Kidney (tissue), 13 donors: ENCODE measurements at regions not wholly inside any gene's neighbourhood (a gene's known extent, or its start where the extent isn't known, plus 50 kb on each side); places are given as distances from the start of the nearest gene placed in this dataset.
A peak's percentile ranks its signal among the peaks of the same experiment; 100 is the strongest.
"Not testable (repeated sequence)": the region's sequence is repeated elsewhere in the genome, so short reads cannot be mapped to it uniquely, and the experiment has no call there.

Experiments used
- DNase-seq, 5 donors: peaks; one replicate each; pipeline ENCODE4 v3.0.0-alpha.2; 2013 to 2020
- FAIRE-seq: peaks from 2 replicates; lab custom pipeline; 2012; peaks lifted over from hg19 to GRCh38; lab: Jason Lieb, UNC
- H3K27ac ChIP-seq, 2 donors: one replicate each; pipeline ENCODE4 v1.7.0; 2013; ENCODE audit warnings: low read depth in 2 of 2, low read length in 2 of 2, inconsistent platforms in 1 of 2
- H3K27me3 ChIP-seq: one replicate; pipeline ENCODE4 v1.7.1; 2013; ENCODE audit warnings: low read length, inconsistent platforms; ENCODE audit not compliant: control insufficient read depth, insufficient read depth
- H3K36me3 ChIP-seq, 3 donors: one replicate each; pipeline versions ENCODE4 v1.7.0 to v1.7.1; 2013; ENCODE audit warnings: low read length in 3 of 3, control low read depth in 1 of 3, inconsistent platforms in 1 of 3; ENCODE audit not compliant: insufficient read depth in 3 of 3, control insufficient read depth in 2 of 3
- H3K4me1 ChIP-seq, 3 donors: one replicate each; pipeline versions ENCODE4 v1.7.0 to v1.7.1; 2013; ENCODE audit warnings: low read length in 3 of 3, inconsistent platforms in 1 of 3, low read depth in 1 of 3; ENCODE audit not compliant: control insufficient read depth in 2 of 3, insufficient read depth in 2 of 3
- H3K4me3 ChIP-seq, 3 donors: one replicate each; pipeline versions ENCODE4 v1.7.0 to v1.8.1; 2013; ENCODE audit warnings: low read length in 3 of 3, control low read depth in 1 of 3, inconsistent platforms in 1 of 3
- H3K9ac ChIP-seq, 3 donors: one replicate each; pipeline versions ENCODE4 v1.7.0 to v1.7.1; 2013; ENCODE audit warnings: low read length in 3 of 3, control low read depth in 1 of 3, inconsistent platforms in 1 of 3
- H3K9me3 ChIP-seq, 3 donors: one replicate each; pipeline versions ENCODE4 v1.7.0 to v1.7.1; 2013; ENCODE audit warnings: low read length in 3 of 3, control low read depth in 1 of 3, inconsistent platforms in 1 of 3; ENCODE audit not compliant: control insufficient read depth in 2 of 3, insufficient read depth in 1 of 3
- CTCF ChIP-seq: IDR thresholded peaks from 3 replicates; pipeline ENCODE4 v1.5.1; 2012; ENCODE audit warnings: mild to moderate bottlenecking, moderate library complexity, borderline replicate concordance; ENCODE audit not compliant: insufficient read depth; ENCODE audit errors: extremely low read depth
- intact Hi-C: fragments of 100-400 bp; cut with DNase I; formaldehyde crosslinking; loops from one replicate; pipeline ENCODE4 v1.11.1; 2022
- donor health status: control.
- donor health status: control.
- donor health status: control.
- donor health status: control.
- donor health status: control.
- donor health status: DM: yes; HTN: yes; CAD: no.
- donor health status: Normal renal cell carcinoma (clear cell type).

GRCh38 chr21:10270211-10270610, 251.2 kb upstream of the TPTE start:
- DNase-seq, result peak in 2 of 5 donors; percentile 8 to 9
- H3K9ac ChIP-seq, intact Hi-C loops, H3K27me3 ChIP-seq, H3K9me3 ChIP-seq, H3K4me1 ChIP-seq, FAIRE-seq, H3K27ac ChIP-seq, H3K36me3 ChIP-seq, H3K4me3 ChIP-seq: not testable (repeated sequence)

GRCh38 chr21:10271666-10272207, 249.6 kb upstream of the TPTE start:
- H3K4me3 ChIP-seq, DNase-seq, H3K27ac ChIP-seq, intact Hi-C loops, H3K27me3 ChIP-seq, FAIRE-seq, H3K4me1 ChIP-seq, H3K9ac ChIP-seq, H3K9me3 ChIP-seq, H3K36me3 ChIP-seq: not testable (repeated sequence)

GRCh38 chr21:10272216-10272615, 249.2 kb upstream of the TPTE start:
- Histone ChIP-seq H3K4me3 (no peak overlapping the region), H3K36me3 (no peaks in the 10 kb centered on the region), H3K27me3 (no peaks in the 10 kb centered on the region), H3K9ac (no peak overlapping the region), H3K9me3 (peaks cover 0 to 4% (median 0%) of the 10 kb centered on the region in 3 donors), H3K27ac (no peak overlapping the region), H3K4me1 (no peaks in the 10 kb centered on the region)
- DNase-seq, result peak in 3 of 5 donors; percentile 18 to 66 (median 22)
- intact Hi-C loops, result no loop called here
- no peak for FAIRE-seq
- TF ChIP-seq CTCF, result no peak

- no peak for TF ChIP-seq CTCF
- no peaks in the 10 kb centered on the region for H3K36me3 ChIP-seq
- no peaks in the 10 kb centered on the region for H3K4me1 ChIP-seq
- intact Hi-C loops, result no loop called here
- FAIRE-seq, result no peak
- H3K27me3 ChIP-seq, result no peaks in the 10 kb centered on the region
- H3K4me3 ChIP-seq, result no peak overlapping the region
- no peak overlapping the region for H3K9ac ChIP-seq
- no peak for DNase-seq
- no peak overlapping the region for H3K27ac ChIP-seq
- H3K9me3 ChIP-seq, result peaks cover 0 to 4% (median 0%) of the 10 kb centered on the region in 3 donors
Observed at GRCh38 chr21:10273196-10273595, 248.2 kb upstream of the TPTE start.

GRCh38 chr21:10273794-10274338, 247.5 kb upstream of the TPTE start:
- FAIRE-seq, H3K27me3 ChIP-seq, intact Hi-C loops, H3K4me1 ChIP-seq, H3K9ac ChIP-seq, H3K36me3 ChIP-seq, H3K9me3 ChIP-seq, H3K27ac ChIP-seq: not testable (repeated sequence)
- H3K4me3 ChIP-seq, result peak overlapping the region in 1 of 3 donors; percentile 11
- DNase-seq, result peak in 1 of 5 donors; percentile 2
